Osteoblast (primary cell): ENCODE measurements at regions not wholly inside any gene's neighbourhood (a gene's known extent, or its start where the extent isn't known, plus 50 kb on each side); places are given as distances from the start of the nearest gene placed in this dataset.

Experiments
- DNase-seq: peaks from one replicate; pipeline ENCODE4 v3.0.0; 2011; ENCODE audit warnings: low spot score, mixed read lengths; ENCODE audit not compliant: insufficient read length; ENCODE audit errors: missing footprints
- H2AFZ ChIP-seq: 2 replicates; pipeline ENCODE4 v1.6.0; 2011; ENCODE audit warnings: mild to moderate bottlenecking, low read length
- H3K27ac ChIP-seq: 2 replicates; pipeline ENCODE4 v1.5.1; 2011; ENCODE audit warnings: mild to moderate bottlenecking, low read depth, low read length, moderate library complexity
- H3K27me3 ChIP-seq: 2 replicates; pipeline ENCODE4 v1.6.0; 2012; ENCODE audit warnings: mild to moderate bottlenecking, control low read depth, inconsistent platforms, low read length, moderate library complexity; ENCODE audit not compliant: insufficient read depth
- H3K36me3 ChIP-seq: 2 replicates; pipeline ENCODE4 v1.5.1; 2011; ENCODE audit warnings: mild to moderate bottlenecking, low read length, control low read depth, moderate library complexity; ENCODE audit not compliant: insufficient read depth
- H3K4me1 ChIP-seq: 2 replicates; pipeline ENCODE4 v1.5.1; 2011; ENCODE audit warnings: mild to moderate bottlenecking, low read length, control low read depth, moderate library complexity; ENCODE audit not compliant: insufficient read depth
- H3K4me2 ChIP-seq: 2 replicates; pipeline ENCODE4 v1.6.0; 2011; ENCODE audit warnings: mild to moderate bottlenecking, low read length; ENCODE audit not compliant: insufficient read depth
- H3K4me3 ChIP-seq: fragments of 200-600 bp; sonication (generic); 3 replicates; pipeline ENCODE4 v1.5.1; 2012; ENCODE audit warnings: mild to moderate bottlenecking, low read length, inconsistent platforms; ENCODE audit not compliant: insufficient read depth
- H3K79me2 ChIP-seq: 2 replicates; pipeline ENCODE4 v1.6.0; 2012; ENCODE audit warnings: mild to moderate bottlenecking, low read length, control low read depth, inconsistent platforms; ENCODE audit not compliant: insufficient read depth
- H3K9me3 ChIP-seq: 2 replicates; pipeline ENCODE4 v1.5.1; 2011; ENCODE audit warnings: low read depth, low read length, control low read depth
- H4K20me1 ChIP-seq: 2 replicates; pipeline ENCODE4 v1.6.0; 2012; ENCODE audit warnings: mild to moderate bottlenecking, low read length, control low read depth; ENCODE audit not compliant: insufficient read depth
- TF ChIP-seq, protein P1 (sequence below): IDR thresholded peaks from 2 replicates; pipeline ENCODE4 v1.5.1; 2011; ENCODE audit warnings: mild to moderate bottlenecking, low read depth, low read length, moderate library complexity; ENCODE audit errors: extremely low read depth

DNA sequence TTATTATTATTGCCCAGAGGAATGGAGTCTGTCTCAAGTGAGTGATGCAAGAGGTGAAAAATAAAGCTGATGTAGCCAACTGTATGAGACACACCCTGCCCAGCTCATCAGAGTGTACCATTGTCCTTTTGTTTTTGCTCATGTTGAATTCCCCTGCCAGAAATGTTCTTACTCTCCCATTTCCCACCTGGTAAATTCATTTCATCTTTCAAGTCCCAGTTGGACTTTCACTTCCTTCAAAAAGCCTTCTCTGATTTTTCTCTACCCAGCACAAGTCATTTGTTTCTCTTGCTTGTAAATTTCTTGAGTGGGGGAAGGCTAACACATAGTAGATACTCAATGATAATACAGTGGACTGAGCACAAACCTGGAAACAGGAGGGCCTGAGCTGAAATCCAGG is 394.5 kb upstream of the ZNF462 start:
- Histone ChIP-seq H3K27ac (no peak overlapping the region), H3K79me2 (no peaks in the 10 kb centered on the region), H3K9me3 (no peaks in the 10 kb centered on the region), H3K27me3 (no peaks in the 10 kb centered on the region), H2AFZ (no peak overlapping the region), H3K4me2 (no peak overlapping the region), H3K4me1 (no peaks in the 10 kb centered on the region), H3K4me3 (no peak overlapping the region), H3K36me3 (no peaks in the 10 kb centered on the region), H4K20me1 (no peaks in the 10 kb centered on the region)
- TF ChIP-seq, protein P1, sequence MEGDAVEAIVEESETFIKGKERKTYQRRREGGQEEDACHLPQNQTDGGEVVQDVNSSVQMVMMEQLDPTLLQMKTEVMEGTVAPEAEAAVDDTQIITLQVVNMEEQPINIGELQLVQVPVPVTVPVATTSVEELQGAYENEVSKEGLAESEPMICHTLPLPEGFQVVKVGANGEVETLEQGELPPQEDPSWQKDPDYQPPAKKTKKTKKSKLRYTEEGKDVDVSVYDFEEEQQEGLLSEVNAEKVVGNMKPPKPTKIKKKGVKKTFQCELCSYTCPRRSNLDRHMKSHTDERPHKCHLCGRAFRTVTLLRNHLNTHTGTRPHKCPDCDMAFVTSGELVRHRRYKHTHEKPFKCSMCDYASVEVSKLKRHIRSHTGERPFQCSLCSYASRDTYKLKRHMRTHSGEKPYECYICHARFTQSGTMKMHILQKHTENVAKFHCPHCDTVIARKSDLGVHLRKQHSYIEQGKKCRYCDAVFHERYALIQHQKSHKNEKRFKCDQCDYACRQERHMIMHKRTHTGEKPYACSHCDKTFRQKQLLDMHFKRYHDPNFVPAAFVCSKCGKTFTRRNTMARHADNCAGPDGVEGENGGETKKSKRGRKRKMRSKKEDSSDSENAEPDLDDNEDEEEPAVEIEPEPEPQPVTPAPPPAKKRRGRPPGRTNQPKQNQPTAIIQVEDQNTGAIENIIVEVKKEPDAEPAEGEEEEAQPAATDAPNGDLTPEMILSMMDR: no peak
- DNase-seq: no peak

DNA sequence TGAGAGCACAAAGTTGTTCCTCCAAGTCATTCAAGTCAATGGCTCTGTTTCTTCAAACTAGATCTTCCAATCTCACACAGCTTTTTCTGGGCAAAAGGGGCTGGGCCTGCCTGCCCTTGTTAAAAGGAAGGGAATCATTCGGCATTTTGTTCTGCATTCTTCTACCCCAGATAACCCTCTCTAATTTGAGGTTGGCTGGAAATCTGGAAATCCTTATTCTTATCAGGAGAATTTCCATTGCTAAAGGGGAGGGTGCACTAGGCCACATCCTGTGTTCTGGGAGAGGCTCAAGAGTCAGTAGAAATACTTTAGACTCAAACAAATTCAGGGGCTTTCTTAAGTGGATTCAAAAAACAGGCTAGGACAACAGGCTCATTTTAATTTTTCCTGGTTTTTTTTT is 384.7 kb upstream of the ZNF462 start:
- H4K20me1 ChIP-seq: no peaks in the 10 kb centered on the region

DNA sequence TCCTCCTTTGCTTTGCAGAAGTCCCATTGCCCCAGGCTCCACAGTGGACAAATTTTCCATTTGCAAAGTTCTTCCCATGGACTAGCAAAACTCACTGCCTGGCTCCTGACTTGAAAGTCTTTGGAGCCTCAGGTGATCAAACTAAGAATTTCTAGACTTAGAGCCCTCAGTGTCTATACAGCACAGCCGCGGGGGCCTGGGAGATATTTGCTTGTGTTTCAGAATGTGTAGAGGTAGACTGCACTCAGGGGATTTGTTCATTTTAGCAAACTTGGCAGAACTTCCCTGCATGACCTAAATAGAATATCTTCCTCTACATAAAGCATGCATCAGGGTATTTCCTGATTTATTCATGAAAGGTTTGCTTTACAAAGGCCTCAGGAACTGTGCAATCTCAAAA is 384.2 kb upstream of the ZNF462 start:
- H4K20me1 ChIP-seq: no peaks in the 10 kb centered on the region
- TF ChIP-seq, protein P1: no peak
- no peaks in the 10 kb centered on the region for H3K27me3 ChIP-seq
- no peak for DNase-seq
- no peak overlapping the region for H3K4me2 ChIP-seq
- H3K36me3 ChIP-seq: no peaks in the 10 kb centered on the region
- no peaks in the 10 kb centered on the region for H3K79me2 ChIP-seq
- no peaks in the 10 kb centered on the region for H3K9me3 ChIP-seq
- no peak overlapping the region for H2AFZ ChIP-seq
- no peak overlapping the region for H3K27ac ChIP-seq
- H3K4me1 ChIP-seq: no peaks in the 10 kb centered on the region
- H3K4me3 ChIP-seq: no peak overlapping the region

More for the DNA sequence above, 384.7 kb upstream of the ZNF462 start:
- H2AFZ ChIP-seq: no peak overlapping the region
- no peaks in the 10 kb centered on the region for H3K79me2 ChIP-seq
- no peaks in the 10 kb centered on the region for H3K36me3 ChIP-seq
- no peaks in the 10 kb centered on the region for H3K9me3 ChIP-seq
- H3K4me2 ChIP-seq: no peak overlapping the region
- H3K4me1 ChIP-seq: no peaks in the 10 kb centered on the region
- no peak overlapping the region for H3K27ac ChIP-seq
- H3K4me3 ChIP-seq: no peak overlapping the region
- no peaks in the 10 kb centered on the region for H3K27me3 ChIP-seq
- DNase-seq: no peak
- TF ChIP-seq, protein P1: no peak

DNA sequence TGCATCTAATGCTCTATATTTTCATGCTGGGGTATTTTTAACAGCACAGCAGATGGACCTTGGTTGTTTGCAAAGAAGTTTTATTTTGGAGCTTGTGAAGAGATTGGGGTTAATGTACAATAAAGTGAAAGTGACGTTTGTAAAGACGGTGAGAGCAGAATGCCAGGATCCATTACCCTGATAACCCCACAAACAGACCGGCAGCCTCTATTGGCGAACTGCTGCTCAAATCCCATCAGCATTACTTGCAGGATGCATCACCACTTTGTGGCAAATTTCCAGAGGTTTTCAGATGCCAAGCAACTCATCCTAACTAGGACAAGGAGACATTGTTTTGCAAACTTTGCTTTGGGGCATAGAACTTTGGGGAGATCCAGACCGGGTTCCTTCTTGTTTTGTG is 383.3 kb upstream of the ZNF462 start:
- H3K27me3 ChIP-seq: no peaks in the 10 kb centered on the region
- no peaks in the 10 kb centered on the region for H3K79me2 ChIP-seq
- no peak overlapping the region for H3K4me3 ChIP-seq
- no peaks in the 10 kb centered on the region for H3K36me3 ChIP-seq
- H3K9me3 ChIP-seq: no peaks in the 10 kb centered on the region
- TF ChIP-seq, protein P1: no peak
- no peak for DNase-seq
- H2AFZ ChIP-seq: no peak overlapping the region
- no peak overlapping the region for H3K27ac ChIP-seq
- H3K4me1 ChIP-seq: no peaks in the 10 kb centered on the region
- H4K20me1 ChIP-seq: no peaks in the 10 kb centered on the region
- no peak overlapping the region for H3K4me2 ChIP-seq
